NT2/D1 (cell line): ENCODE measurements at regions not wholly inside any gene's neighbourhood (a gene's known extent, or its start where the extent isn't known, plus 50 kb on each side); places are given as distances from the start of the nearest gene placed in this dataset.
"Not testable (repeated sequence)": the region's sequence is repeated elsewhere in the genome, so short reads cannot be mapped to it uniquely, and the experiment has no call there.

Source experiments
- DNase-seq: peaks from one replicate; pipeline ENCODE4 v3.0.0-alpha.2; 2011; ENCODE audit warnings: low read depth, low spot score
- H3K27me3 ChIP-seq: 2 replicates; pipeline ENCODE4 v1.6.0; 2011; ENCODE audit warnings: mild to moderate bottlenecking; ENCODE audit not compliant: insufficient read length, insufficient read depth
- H3K36me3 ChIP-seq: 2 replicates; pipeline ENCODE4 v1.6.1; 2011; ENCODE audit warnings: mild to moderate bottlenecking, low read length, mixed read lengths; ENCODE audit not compliant: insufficient read depth, insufficient read length
- H3K4me1 ChIP-seq: 2 replicates; pipeline ENCODE4 v1.5.1; 2011; ENCODE audit not compliant: insufficient read depth, insufficient read length
- H3K4me3 ChIP-seq: 2 replicates; pipeline ENCODE4 v1.5.1; 2011; ENCODE audit warnings: low read depth; ENCODE audit not compliant: insufficient read length
- H3K9ac ChIP-seq: 2 replicates; pipeline ENCODE4 v1.6.0; 2011; ENCODE audit warnings: low read depth; ENCODE audit not compliant: insufficient read length
- H3K9me3 ChIP-seq: 2 replicates; pipeline ENCODE4 v1.5.1; 2011; ENCODE audit warnings: mild to moderate bottlenecking, low read length; ENCODE audit not compliant: insufficient read depth
- SUZ12 ChIP-seq: IDR thresholded peaks from 2 replicates; pipeline ENCODE4 v1.6.1; 2011; ENCODE audit not compliant: insufficient read length, insufficient read depth; ENCODE audit errors: extremely low read depth
- YY1 ChIP-seq: IDR thresholded peaks from 2 replicates; pipeline ENCODE4 v1.6.1; 2011; ENCODE audit not compliant: insufficient read length, insufficient read depth
- ZNF274 ChIP-seq: IDR thresholded peaks from 2 replicates; pipeline ENCODE4 v1.6.1; 2011; ENCODE audit warnings: mild to moderate bottlenecking, low read depth, low read length

DNA sequence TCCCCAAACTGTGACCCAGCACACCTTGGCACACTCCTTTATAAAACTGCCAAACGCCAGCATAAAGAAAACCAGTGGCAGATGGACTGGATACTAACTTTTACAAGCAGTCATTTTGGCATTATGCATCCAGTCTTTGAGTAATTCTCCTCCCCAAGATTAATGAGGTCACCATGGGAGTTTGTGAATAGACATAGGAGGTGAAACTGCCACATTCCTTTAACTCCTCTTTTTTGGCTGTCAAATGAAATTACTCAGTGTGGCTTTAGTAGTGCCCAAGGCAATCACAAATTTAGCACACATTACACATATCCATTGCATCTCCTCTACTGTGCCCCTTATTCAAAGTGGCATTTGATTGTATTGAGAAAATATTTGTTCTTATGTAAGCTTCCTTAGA, 315.3 kb upstream of the FGF13 start:
- H3K9me3 ChIP-seq, result no peaks in the 10 kb centered on the region
- no peak for DNase-seq
- no peak overlapping the region for H3K4me3 ChIP-seq
- H3K36me3 ChIP-seq, result no peaks in the 10 kb centered on the region
- H3K4me1 ChIP-seq, result no peaks in the 10 kb centered on the region
- H3K9ac ChIP-seq, result no peak overlapping the region
- H3K27me3 ChIP-seq, result no peaks in the 10 kb centered on the region
- no peak for TF ChIP-seq YY1
- TF ChIP-seq ZNF274, result no peak
- TF ChIP-seq SUZ12, result no peak

DNA sequence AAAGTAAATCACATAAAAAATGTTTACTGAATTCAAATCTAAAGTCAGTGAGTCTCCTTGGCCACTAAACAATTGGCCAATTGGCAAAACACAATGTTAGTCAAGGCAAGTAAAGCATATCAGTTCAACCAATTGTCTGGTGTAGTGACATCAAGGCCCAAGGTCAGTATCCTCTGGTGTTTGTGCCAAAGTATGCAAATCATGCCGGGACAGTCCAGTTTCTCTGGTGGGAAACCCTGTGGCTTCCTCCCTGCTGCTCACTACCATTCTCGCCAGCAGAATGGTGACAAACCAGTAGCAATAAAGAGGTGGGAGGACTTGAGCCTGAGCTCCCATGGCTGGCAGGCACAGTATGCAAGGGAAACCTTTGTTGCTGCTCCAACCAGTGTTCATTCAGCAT, 314.9 kb upstream of the FGF13 start:
- Histone ChIP-seq H3K9me3 (no peaks in the 10 kb centered on the region), H3K9ac (no peak overlapping the region), H3K4me1 (no peaks in the 10 kb centered on the region), H3K27me3 (no peaks in the 10 kb centered on the region), H3K4me3 (no peak overlapping the region), H3K36me3 (no peaks in the 10 kb centered on the region)
- DNase-seq, result no peak
- no peak for TF ChIP-seq ZNF274
- TF ChIP-seq YY1, result no peak
- TF ChIP-seq SUZ12, result no peak

DNA sequence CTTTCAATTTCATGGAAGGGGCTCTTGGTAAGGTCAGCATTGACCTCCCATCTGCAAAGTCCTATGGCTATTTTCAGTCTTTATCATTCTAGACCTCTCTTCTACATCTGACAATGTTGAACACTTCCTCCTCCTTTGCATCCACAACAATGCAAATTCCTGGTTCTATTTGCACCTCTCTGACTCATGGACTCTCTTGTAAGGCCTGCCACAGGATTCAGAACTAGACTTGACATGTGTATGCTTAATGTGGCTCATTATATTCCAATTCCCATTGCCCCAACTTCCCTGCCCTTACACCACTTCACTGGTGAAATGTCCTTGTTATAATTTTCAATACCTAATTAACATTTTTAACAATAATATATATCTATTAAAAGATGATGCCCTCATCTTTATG, 314.3 kb upstream of the FGF13 start:
- Histone ChIP-seq H3K4me1 (no peaks in the 10 kb centered on the region), H3K36me3 (no peaks in the 10 kb centered on the region), H3K9ac (no peak overlapping the region), H3K9me3 (no peaks in the 10 kb centered on the region), H3K4me3 (no peak overlapping the region), H3K27me3 (no peaks in the 10 kb centered on the region)
- TF ChIP-seq SUZ12 (no peak), ZNF274 (no peak), YY1 (no peak)
- no peak for DNase-seq

DNA sequence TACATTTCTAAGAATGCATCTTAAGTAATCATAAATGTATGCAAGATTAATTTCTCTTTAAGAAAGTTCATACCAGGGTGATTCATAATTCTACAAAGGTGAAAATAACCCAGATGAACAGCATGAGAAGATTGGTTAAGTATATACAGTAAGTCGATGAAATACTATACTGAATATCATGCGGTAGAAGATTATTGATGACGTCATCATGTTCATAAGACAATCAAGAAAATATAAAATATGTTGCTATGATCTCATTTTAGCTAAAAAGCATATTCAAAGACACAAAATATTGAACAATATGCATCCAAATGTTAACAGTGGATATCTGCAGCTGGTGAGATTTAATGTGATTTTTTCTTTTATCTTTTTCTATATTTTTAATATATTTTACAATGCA, 312.0 kb upstream of the FGF13 start:
- TF ChIP-seq YY1 (no peak), ZNF274 (no peak), SUZ12 (no peak)
- no peaks in the 10 kb centered on the region for H3K36me3 ChIP-seq
- H3K4me3 ChIP-seq, result no peak overlapping the region
- no peaks in the 10 kb centered on the region for H3K4me1 ChIP-seq
- H3K9me3 ChIP-seq, result no peaks in the 10 kb centered on the region
- no peak overlapping the region for H3K9ac ChIP-seq
- no peaks in the 10 kb centered on the region for H3K27me3 ChIP-seq
- no peak for DNase-seq

DNA sequence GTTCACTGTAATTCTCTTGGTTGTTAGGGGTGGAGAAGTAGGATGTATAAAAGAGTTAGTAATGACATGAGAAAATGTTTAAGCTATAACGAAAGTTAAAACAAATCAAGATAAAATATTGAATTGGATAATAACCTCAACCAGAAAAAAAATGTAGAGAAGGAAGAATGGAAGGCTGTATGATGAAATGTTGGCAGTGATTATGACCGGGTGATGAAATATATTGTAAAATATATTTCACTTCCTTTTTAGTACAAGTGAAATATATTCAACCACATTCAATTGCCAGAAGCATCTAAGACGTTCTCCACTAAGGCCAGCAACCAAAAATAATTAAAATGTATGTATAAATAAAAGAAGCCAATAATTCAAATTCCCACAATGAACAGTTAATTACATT, 309.3 kb upstream of the FGF13 start:
- no peak for DNase-seq
- TF ChIP-seq YY1 (no peak), ZNF274 (no peak), SUZ12 (no peak)
- H3K9ac ChIP-seq, result no peak overlapping the region
- no peaks in the 10 kb centered on the region for H3K27me3 ChIP-seq
- H3K36me3 ChIP-seq, result no peaks in the 10 kb centered on the region
- no peaks in the 10 kb centered on the region for H3K4me1 ChIP-seq
- H3K9me3 ChIP-seq, result no peaks in the 10 kb centered on the region
- H3K4me3 ChIP-seq, result no peak overlapping the region

DNA sequence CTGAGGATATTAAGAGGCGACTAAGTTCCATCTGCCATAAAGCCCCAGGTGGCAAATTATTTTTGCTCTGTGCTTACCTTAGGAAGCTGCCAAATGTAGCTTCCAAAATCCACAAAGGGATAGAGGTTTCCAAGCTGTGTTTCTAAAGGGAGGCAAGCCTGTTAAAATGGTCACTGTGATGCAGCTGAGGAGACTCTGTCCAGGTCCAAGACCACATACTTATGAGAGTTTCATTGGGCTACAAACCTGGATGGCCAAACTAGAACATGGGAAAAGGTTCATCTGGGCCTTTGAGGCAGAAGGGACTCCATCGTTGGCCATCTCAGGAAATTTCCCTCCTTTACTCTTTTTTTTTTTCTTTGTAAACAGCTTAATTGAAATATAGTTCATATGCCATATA, 306.9 kb upstream of the FGF13 start:
- DNase-seq, result no peak
- no peak for TF ChIP-seq ZNF274
- TF ChIP-seq YY1, result no peak
- no peak overlapping the region for H3K9ac ChIP-seq
- no peak overlapping the region for H3K4me3 ChIP-seq
- no peaks in the 10 kb centered on the region for H3K27me3 ChIP-seq
- H3K4me1 ChIP-seq, result no peaks in the 10 kb centered on the region
- no peaks in the 10 kb centered on the region for H3K36me3 ChIP-seq
- H3K9me3 ChIP-seq, result no peaks in the 10 kb centered on the region

DNA sequence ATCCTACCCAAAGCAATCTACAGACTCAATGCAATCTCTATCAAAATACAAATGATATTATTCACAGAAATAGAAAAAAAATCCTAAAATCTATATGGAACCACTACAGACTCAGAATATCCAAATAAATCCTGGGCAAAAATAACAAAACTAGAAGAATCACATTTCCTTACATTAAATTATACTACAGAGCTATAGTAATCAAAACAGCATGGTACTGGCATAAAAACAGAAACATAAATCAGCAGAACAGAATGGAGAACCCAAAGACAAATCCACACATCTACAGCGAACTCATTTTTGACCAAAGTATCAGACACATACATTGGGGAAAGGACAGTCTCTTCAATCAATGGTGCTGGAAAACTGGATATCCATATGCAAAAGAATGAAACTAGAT, 304.1 kb upstream of the FGF13 start:
- no peaks in the 10 kb centered on the region for H3K27me3 ChIP-seq
- H3K36me3 ChIP-seq, result no peaks in the 10 kb centered on the region
- H3K4me1 ChIP-seq, result no peaks in the 10 kb centered on the region
- DNase-seq, result no peak
- no peak overlapping the region for H3K9ac ChIP-seq
- H3K4me3 ChIP-seq, result no peak overlapping the region
- no peaks in the 10 kb centered on the region for H3K9me3 ChIP-seq
- TF ChIP-seq YY1, result no peak
- TF ChIP-seq SUZ12, result no peak
- TF ChIP-seq ZNF274, result no peak

DNA sequence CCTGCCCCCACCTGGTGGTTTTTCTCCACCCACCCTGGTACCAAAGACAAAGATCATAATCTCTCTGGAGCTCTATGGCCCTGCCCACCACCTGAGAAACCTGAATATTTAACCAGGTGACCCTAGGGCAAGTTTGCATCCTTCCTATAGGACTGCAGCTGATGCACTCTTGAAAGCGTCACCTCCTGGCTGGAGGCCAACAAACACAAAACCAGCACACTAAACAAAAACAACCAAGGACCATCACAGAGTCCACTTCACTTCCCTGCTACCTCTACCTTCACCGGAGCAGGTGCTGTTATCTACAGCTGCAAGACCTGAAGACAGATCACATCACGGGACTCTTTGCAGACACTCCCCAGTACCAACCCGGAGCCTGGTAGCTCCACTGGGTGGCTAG, 296.7 kb upstream of the FGF13 start:
- no peak overlapping the region for H3K4me3 ChIP-seq
- H3K36me3 ChIP-seq, result no peaks in the 10 kb centered on the region
- DNase-seq, result no peak
- no peak for TF ChIP-seq SUZ12
- TF ChIP-seq YY1, result no peak
- no peak for TF ChIP-seq ZNF274
- H3K4me1 ChIP-seq, result no peaks in the 10 kb centered on the region
- no peaks in the 10 kb centered on the region for H3K27me3 ChIP-seq
- no peak overlapping the region for H3K9ac ChIP-seq
- no peaks in the 10 kb centered on the region for H3K9me3 ChIP-seq

DNA sequence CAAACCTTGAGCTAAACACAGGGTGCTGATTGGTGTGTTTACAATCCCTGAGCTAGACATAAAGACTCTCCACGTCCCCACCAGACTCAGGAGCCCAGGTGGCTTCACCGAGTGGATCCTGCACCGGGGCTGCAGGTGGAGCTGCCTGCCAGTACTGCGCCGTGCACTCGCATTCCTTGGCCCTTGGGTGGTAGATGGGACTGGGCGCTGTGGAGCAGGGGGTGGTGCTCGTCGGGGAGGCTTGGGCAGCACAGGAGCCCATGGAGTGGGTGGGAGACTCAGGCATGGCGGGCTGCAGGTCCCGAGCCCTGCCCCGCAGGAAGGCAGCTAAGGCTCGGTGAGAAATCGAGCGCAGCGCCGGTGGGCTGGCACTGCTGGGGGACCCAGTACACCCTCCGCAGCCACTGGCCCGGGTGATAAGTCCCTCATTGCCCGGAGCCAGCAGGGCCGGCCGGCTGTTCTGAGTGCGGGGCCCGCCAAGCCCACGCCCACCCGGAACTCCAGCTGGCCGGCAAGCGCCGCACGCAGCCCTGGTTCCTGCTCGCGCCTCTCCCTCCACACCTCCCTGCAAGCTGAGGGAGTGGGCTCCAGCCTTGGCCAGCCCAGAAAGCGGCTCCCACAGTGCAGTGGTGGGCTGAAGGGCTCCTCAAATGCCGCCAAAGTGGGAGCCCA, 292.5 kb upstream of the FGF13 start:
- H3K27me3 ChIP-seq, H3K4me1 ChIP-seq, DNase-seq, H3K9ac ChIP-seq, H3K4me3 ChIP-seq, H3K36me3 ChIP-seq, H3K9me3 ChIP-seq: not testable (repeated sequence)
